K562 (cell line): ENCODE measurements at regions not wholly inside any gene's neighbourhood (a gene's known extent, or its start where the extent isn't known, plus 50 kb on each side); places are given as distances from the start of the nearest gene placed in this dataset.

ENCODE experiments used
- CHCHD3 ChIP-seq: fragments of 250-450 bp; sonication (Bioruptor Pico); IDR thresholded peaks from 2 replicates; pipeline ENCODE4 v2.1.2; 2022; ENCODE audit warnings: mild to moderate bottlenecking
- E2F5 ChIP-seq: sonication (generic); formaldehyde crosslinking; IDR thresholded peaks from 2 replicates; pipeline ENCODE4 v1.8.0; 2022; ENCODE audit warnings: mild to moderate bottlenecking, missing genetic modification reagents
- EP300 ChIP-seq: IDR thresholded peaks from 2 replicates; pipeline ENCODE4 v1.6.1; 2012; ENCODE audit warnings: low read length, improper control_type of control experiment
- JUN ChIP-seq, 2 experiments: sonication (generic) in 1 of 2; formaldehyde crosslinking in 1 of 2; IDR thresholded peaks; 2 replicates each; pipeline versions ENCODE4 v1.6.1 to v1.8.0; 2012 to 2022; ENCODE audit warnings: borderline replicate concordance in 2 of 2, mild to moderate bottlenecking in 2 of 2, improper control_type of control experiment in 1 of 2, low read depth in 1 of 2, low read length in 1 of 2, missing genetic modification reagents in 1 of 2
- KHSRP ChIP-seq: fragments of 450-650 bp; IDR thresholded peaks from 2 replicates; pipeline ENCODE4 v1.6.1; 2017
- MAFF ChIP-seq: IDR thresholded peaks from 2 replicates; pipeline ENCODE4 v1.6.1; 2012; ENCODE audit warnings: low read length, improper control_type of control experiment
- MTA2 ChIP-seq: fragments of 450-650 bp; IDR thresholded peaks from 2 replicates; pipeline ENCODE4 v1.6.1; 2016; ENCODE audit warnings: low read depth
- POLR2A ChIP-seq: fragments of 450-650 bp; conservative IDR thresholded peaks from 2 replicates; pipeline ENCODE4 v1.6.1; 2016
- TEAD2 ChIP-seq: fragments of 450-650 bp; IDR thresholded peaks from 2 replicates; pipeline ENCODE4 v1.6.1; 2016; ENCODE audit warnings: missing genetic modification characterization, control low read depth, missing compliant biosample characterization
- ZBTB5 ChIP-seq: fragments of 450-650 bp; IDR thresholded peaks from 2 replicates; pipeline ENCODE4 v1.6.1; 2017; ENCODE audit warnings: antibody characterized with exemption
- ZNF324 ChIP-seq: fragments of 250-450 bp; sonication (Bioruptor Pico); IDR thresholded peaks from 2 replicates; pipeline ENCODE4 v1.4.0; 2020; ENCODE audit warnings: mild to moderate bottlenecking
- ZNF583 ChIP-seq: fragments of 250-450 bp; sonication (Bioruptor Pico); IDR thresholded peaks from 2 replicates; pipeline ENCODE4 v1.4.0; 2020
- TF ChIP-seq, protein P1 (sequence below), 3 experiments: IDR thresholded peaks in 2 of 3; conservative IDR thresholded peaks in 1 of 3; 2 replicates each; pipeline ENCODE4 v1.5.1; 2011 to 2012; ENCODE audit warnings: low read length in 3 of 3, mild to moderate bottlenecking in 3 of 3, control low read depth in 2 of 3, improper control_type of control experiment in 1 of 3, inconsistent platforms in 1 of 3, low read depth in 1 of 3, mixed read lengths in 1 of 3, moderate library complexity in 1 of 3; ENCODE audit not compliant: insufficient read depth in 2 of 3

- TF ChIP-seq, protein P1, sequence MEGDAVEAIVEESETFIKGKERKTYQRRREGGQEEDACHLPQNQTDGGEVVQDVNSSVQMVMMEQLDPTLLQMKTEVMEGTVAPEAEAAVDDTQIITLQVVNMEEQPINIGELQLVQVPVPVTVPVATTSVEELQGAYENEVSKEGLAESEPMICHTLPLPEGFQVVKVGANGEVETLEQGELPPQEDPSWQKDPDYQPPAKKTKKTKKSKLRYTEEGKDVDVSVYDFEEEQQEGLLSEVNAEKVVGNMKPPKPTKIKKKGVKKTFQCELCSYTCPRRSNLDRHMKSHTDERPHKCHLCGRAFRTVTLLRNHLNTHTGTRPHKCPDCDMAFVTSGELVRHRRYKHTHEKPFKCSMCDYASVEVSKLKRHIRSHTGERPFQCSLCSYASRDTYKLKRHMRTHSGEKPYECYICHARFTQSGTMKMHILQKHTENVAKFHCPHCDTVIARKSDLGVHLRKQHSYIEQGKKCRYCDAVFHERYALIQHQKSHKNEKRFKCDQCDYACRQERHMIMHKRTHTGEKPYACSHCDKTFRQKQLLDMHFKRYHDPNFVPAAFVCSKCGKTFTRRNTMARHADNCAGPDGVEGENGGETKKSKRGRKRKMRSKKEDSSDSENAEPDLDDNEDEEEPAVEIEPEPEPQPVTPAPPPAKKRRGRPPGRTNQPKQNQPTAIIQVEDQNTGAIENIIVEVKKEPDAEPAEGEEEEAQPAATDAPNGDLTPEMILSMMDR (IDR thresholded peaks at IDR 0.05 in 2 of 3, conservative IDR thresholded peaks at IDR 0.05 in 1 of 3; ENCODE audit: insufficient read depth in 2 of 3, low read depth in 1 of 3, low read length in 3 of 3) = no peak
- TF ChIP-seq MAFF = no peak
- TF ChIP-seq JUN (IDR thresholded peaks at IDR 0.05; ENCODE audit: borderline replicate concordance, low read depth, low read length) = no peak
- TF ChIP-seq JUN (CRISPR knock-in tag; IDR thresholded peaks at IDR 0.05; ENCODE audit: borderline replicate concordance) = no peak
- TF ChIP-seq MTA2 = no peak
- no peak for TF ChIP-seq KHSRP
- no peak for TF ChIP-seq ZBTB5
- no peak for TF ChIP-seq EP300
- TF ChIP-seq TEAD2 (tag) = no peak
- TF ChIP-seq CHCHD3 (CRISPR knock-in tag) = no peak
- TF ChIP-seq ZNF324 (CRISPR knock-in tag) = no peak
- no peak for TF ChIP-seq E2F5 (CRISPR knock-in tag)
- TF ChIP-seq ZNF583 (CRISPR knock-in tag) = no peak
- TF ChIP-seq POLR2A = no peak
These were observed 694.5 kb upstream of the CDH6 start for GRCh38 chr5:30498972-30499371.
